ENCODE measurements at regions not wholly inside any gene's neighbourhood (a gene's known extent, or its start where the extent isn't known, plus 50 kb on each side); places are given as distances from the start of the nearest gene placed in this dataset.

- TF ChIP-seq CHD2 (IDR thresholded peaks at IDR 0.05; ENCODE audit: borderline replicate concordance, low read depth, low read length) (peak; percentile 43; the same call in 1 of the 2 replicates), ZNF217 (IDR thresholded peaks at IDR 0.05) (peak; percentile 95), SMC3 (IDR thresholded peaks at IDR 0.05; ENCODE audit: borderline replicate concordance, low read length) (peak; percentile 25; the same call in 1 of the 2 replicates), SMAD1 (IDR thresholded peaks at IDR 0.05; ENCODE audit: low read depth, partially characterized antibody) (no peak), JUNB (IDR thresholded peaks at IDR 0.05) (peak; percentile 98), GABPA (IDR thresholded peaks at IDR 0.05; ENCODE audit: low read depth) (no peak), DPF2 (IDR thresholded peaks at IDR 0.05) (peak; percentile 96), STAT3 (IDR thresholded peaks at IDR 0.05; ENCODE audit: low read depth, low read length) (0 out of 2 replicates have a peak, but pooled peaks have one; percentile 46), SREBF1 (IDR thresholded peaks at IDR 0.05; ENCODE audit: low read length) (0 out of 2 replicates have a peak, but pooled peaks have one; percentile 28), ETV6 (conservative IDR thresholded peaks at IDR 0.05 in 1 of 2, IDR thresholded peaks at IDR 0.05 in 1 of 2; ENCODE audit: borderline replicate concordance in 1 of 2, low read depth in 1 of 2) (peak in 1 of 2 experiments; percentile 71; a peak in 1 of 4 replicates), RELB (IDR thresholded peaks at IDR 0.05; ENCODE audit: low read depth) (peak; percentile 76; the same call in 1 of the 2 replicates), IKZF2 (IDR thresholded peaks at IDR 0.05) (peak; percentile 87 to 94), SIN3A (IDR thresholded peaks at IDR 0.05; ENCODE audit: low read depth, low read length) (no peak), SMARCA5 (IDR thresholded peaks at IDR 0.05) (no peak), MEF2B (IDR thresholded peaks at IDR 0.05; ENCODE audit: partially characterized antibody, poor library complexity, severe bottlenecking) (peak; percentile 68), PAX5 (IDR thresholded peaks at IDR 0.05; ENCODE audit: borderline replicate concordance, low read depth, low read length) (peak; percentile 49; the same call in 1 of the 2 replicates), CREB1 (IDR thresholded peaks at IDR 0.05; ENCODE audit: low read depth) (peak; percentile 56; the same call in 1 of the 2 replicates), IRF4 (IDR thresholded peaks at IDR 0.05; ENCODE audit: low read depth, low read length) (peak; percentile 96), NBN (IDR thresholded peaks at IDR 0.05) (0 out of 2 replicates have a peak, but pooled peaks have one; percentile 63), HDAC2 (IDR thresholded peaks at IDR 0.05) (no peak), MTA3 (IDR thresholded peaks at IDR 0.05; ENCODE audit: borderline replicate concordance, low read length) (0 out of 2 replicates have a peak, but pooled peaks have one; percentile 30), ATF7 (IDR thresholded peaks at IDR 0.05; ENCODE audit: low read depth) (peak; percentile 83), ZBED1 (IDR thresholded peaks at IDR 0.05; ENCODE audit: borderline replicate concordance) (peak; percentile 69), MTA2 (IDR thresholded peaks at IDR 0.05; ENCODE audit: low read depth) (peak; percentile 94), SREBF2 (IDR thresholded peaks at IDR 0.05; ENCODE audit: low read length) (no peak), SP1 (IDR thresholded peaks at IDR 0.05; ENCODE audit: low read depth, low read length) (no peak), SRF (IDR thresholded peaks at IDR 0.05; ENCODE audit: low read depth in 2 of 2, low read length in 2 of 2) (peak in 1 of 2 experiments; percentile 63; a peak in 1 of 4 replicates), RCOR1 (conservative IDR thresholded peaks at IDR 0.05; ENCODE audit: low read depth, low read length) (no peak), PBX3 (IDR thresholded peaks at IDR 0.05; ENCODE audit: insufficient replicate concordance, low read depth, low read length) (peak; percentile 29), BHLHE40 (IDR thresholded peaks at IDR 0.05; ENCODE audit: borderline replicate concordance in 1 of 2, low read depth in 2 of 2, low read length in 1 of 2) (peak; percentile 88 to 91), E2F4 (IDR thresholded peaks at IDR 0.05; ENCODE audit: low read depth, low read length) (no peak)
Observed at GRCh38 chr6:15876406-15876805, 213.6 kb upstream of the DTNBP1 start (continued).

All from GM12878 (cell line).